Thoracic aorta (tissue), 2 donors: ENCODE measurements at regions not wholly inside any gene's neighbourhood (a gene's known extent, or its start where the extent isn't known, plus 50 kb on each side); places are given as distances from the start of the nearest gene placed in this dataset.

Experiments
- ATAC-seq: fragments of 150-250 bp; one replicate; pipeline ENCODE4 v1.8.0; 2017; ENCODE audit warnings: low read depth; ENCODE audit not compliant: insufficient number of reproducible peaks, low FRiP score
- DNase-seq: peaks from one replicate; pipeline ENCODE4 v3.0.0-alpha.2; 2020; ENCODE audit warnings: low spot score
- H3K27ac ChIP-seq, 2 donors: fragments of 200-600 bp; sonication (generic); 1 replicate in 1 of 2; 2 replicates in 1 of 2; pipeline ENCODE4 v1.5.1; 2016; ENCODE audit warnings: mild to moderate bottlenecking in 2 of 2, moderate library complexity in 2 of 2
- H3K27me3 ChIP-seq: fragments of 200-600 bp; sonication (generic); replicated peaks from 2 replicates; pipeline ENCODE4 v1.6.0; 2016; ENCODE audit warnings: mild to moderate bottlenecking; ENCODE audit not compliant: insufficient read depth
- H3K36me3 ChIP-seq: fragments of 200-600 bp; sonication (generic); one replicate; pipeline ENCODE4 v1.5.1; 2016
- H3K4me1 ChIP-seq, 2 donors: fragments of 200-600 bp; sonication (generic); 1 replicate in 1 of 2; 2 replicates in 1 of 2; pipeline versions ENCODE4 v1.5.1 to v1.6.0; 2016; ENCODE audit warnings: low read depth in 2 of 2, mild to moderate bottlenecking in 1 of 2; ENCODE audit not compliant: control insufficient read depth in 1 of 2
- H3K4me3 ChIP-seq: fragments of 200-600 bp; sonication (generic); 2 replicates; pipeline ENCODE4 v1.5.1; 2016; ENCODE audit warnings: mild to moderate bottlenecking
- H3K9me3 ChIP-seq: fragments of 200-600 bp; sonication (generic); 2 replicates; pipeline ENCODE4 v1.5.1; 2016
- CTCF ChIP-seq: fragments of 200-600 bp; sonication (generic); IDR thresholded peaks from one replicate; pipeline ENCODE4 v1.5.1; 2019; ENCODE audit warnings: antibody characterized with exemption

GRCh38 chr12:68411371-68411770 lies 79.2 kb upstream of the MDM1 start:
- DNase-seq (no peak), ATAC-seq (no peak)
- Histone ChIP-seq H3K4me1 (peaks cover 2 to 3% of the 10 kb centered on the region in 2 donors), H3K4me3 (no peak overlapping the region), H3K27ac (no peak overlapping the region), H3K36me3 (no peaks in the 10 kb centered on the region), H3K9me3 (no peaks in the 10 kb centered on the region), H3K27me3 (no peaks in the 10 kb centered on the region)
- no peak for TF ChIP-seq CTCF

GRCh38 chr12:68414988-68415387 lies 82.8 kb upstream of the MDM1 start:
- H3K9me3 ChIP-seq, result no peaks in the 10 kb centered on the region
- TF ChIP-seq CTCF, result no peak
- H3K27me3 ChIP-seq, result no peaks in the 10 kb centered on the region
- H3K36me3 ChIP-seq, result no peaks in the 10 kb centered on the region
- ATAC-seq, result no peak
- DNase-seq, result no peak
- H3K4me3 ChIP-seq, result no peak overlapping the region
- no peak overlapping the region for H3K27ac ChIP-seq
- H3K4me1 ChIP-seq, result peaks cover 0 to 13% of the 10 kb centered on the region in 2 donors

- H3K4me1 ChIP-seq, result peaks cover 0 to 25% of the 10 kb centered on the region in 2 donors
- no peak for TF ChIP-seq CTCF
- no peaks in the 10 kb centered on the region for H3K27me3 ChIP-seq
- no peak for DNase-seq
- H3K4me3 ChIP-seq, result no peak overlapping the region
- ATAC-seq, result no peak
- no peaks in the 10 kb centered on the region for H3K9me3 ChIP-seq
- H3K27ac ChIP-seq, result no peak overlapping the region
- H3K36me3 ChIP-seq, result no peaks in the 10 kb centered on the region
Observed at GRCh38 chr12:68416350-68416749, 84.2 kb upstream of the MDM1 start.

- no peak for ATAC-seq
Observed at GRCh38 chr12:68416826-68417225, 84.7 kb upstream of the MDM1 start.

GRCh38 chr12:68418137-68418460 lies 85.9 kb upstream of the MDM1 start:
- Histone ChIP-seq H3K36me3 (no peaks in the 10 kb centered on the region), H3K4me1 (peaks cover 0 to 25% of the 10 kb centered on the region in 2 donors), H3K4me3 (no peak overlapping the region), H3K27me3 (no peaks in the 10 kb centered on the region), H3K27ac (no peak overlapping the region), H3K9me3 (no peaks in the 10 kb centered on the region)
- no peak for TF ChIP-seq CTCF
- ATAC-seq, result no peak
- DNase-seq, result no peak

More at GRCh38 chr12:68416826-68417225, 84.7 kb upstream of the MDM1 start:
- Histone ChIP-seq H3K4me1 (peaks cover 0 to 25% of the 10 kb centered on the region in 2 donors), H3K27ac (no peak overlapping the region), H3K27me3 (no peaks in the 10 kb centered on the region), H3K36me3 (no peaks in the 10 kb centered on the region), H3K4me3 (no peak overlapping the region), H3K9me3 (no peaks in the 10 kb centered on the region)
- TF ChIP-seq CTCF, result no peak
- no peak for DNase-seq
